HG03565 (cell line): ENCODE measurements at regions not wholly inside any gene's neighbourhood (a gene's known extent, or its start where the extent isn't known, plus 50 kb on each side); places are given as distances from the start of the nearest gene placed in this dataset.

Experiments
- ATAC-seq: cut with Tn5 transposase; IDR thresholded peaks from one replicate; pipeline ENCODE4 v1.9.1; 2021; ENCODE audit warnings: mild to moderate bottlenecking, moderate library complexity; ENCODE audit not compliant: unreplicated experiment

- ATAC-seq, result no peak
Observed at GRCh38 chr7:109996411-109996810, 1094.5 kb upstream of the LRRN3 start.

- ATAC-seq, result no peak
Observed at GRCh38 chr7:109996927-109997326, 1094.0 kb upstream of the LRRN3 start.

DNA sequence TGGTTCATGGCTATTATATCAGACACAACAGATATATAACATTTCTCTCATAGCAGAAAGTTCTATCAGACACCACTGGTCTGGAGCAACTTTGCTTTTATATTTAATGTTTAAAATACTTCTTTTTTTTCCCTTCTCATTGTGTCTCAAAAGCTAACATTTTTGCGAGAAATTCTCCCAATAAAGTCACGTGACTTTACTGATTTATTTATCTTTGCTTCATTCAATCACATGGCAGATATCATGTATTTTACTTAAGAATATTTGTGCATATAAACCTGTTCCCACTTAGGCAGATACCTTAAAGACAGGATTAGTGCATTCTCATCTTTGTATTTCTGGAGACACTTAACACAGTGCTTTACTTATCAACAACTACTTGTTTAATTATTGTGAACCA is 1093.1 kb upstream of the LRRN3 start:
- ATAC-seq, result no peak

- ATAC-seq, result no peak
Observed at GRCh38 chr7:110001254-110001938, 1089.5 kb upstream of the LRRN3 start.

GRCh38 chr7:110003827-110004226 is 1087.1 kb upstream of the LRRN3 start:
- no peak for ATAC-seq

- ATAC-seq, result no peak
Observed at GRCh38 chr7:110007320-110008063, 1083.4 kb upstream of the LRRN3 start.

- no peak for ATAC-seq
Observed at GRCh38 chr7:110010359-110010758, 1080.6 kb upstream of the LRRN3 start.

- ATAC-seq, result no peak
Observed at GRCh38 chr7:110017405-110017804, 1073.5 kb upstream of the LRRN3 start.

GRCh38 chr7:110027385-110027784 is 1063.5 kb upstream of the LRRN3 start:
- ATAC-seq, result no peak

- ATAC-seq, result no peak
Observed at GRCh38 chr7:110043519-110043918, 1047.4 kb upstream of the LRRN3 start.

- ATAC-seq, result no peak
Observed at GRCh38 chr7:110050785-110051184, 1040.1 kb upstream of the LRRN3 start.

DNA sequence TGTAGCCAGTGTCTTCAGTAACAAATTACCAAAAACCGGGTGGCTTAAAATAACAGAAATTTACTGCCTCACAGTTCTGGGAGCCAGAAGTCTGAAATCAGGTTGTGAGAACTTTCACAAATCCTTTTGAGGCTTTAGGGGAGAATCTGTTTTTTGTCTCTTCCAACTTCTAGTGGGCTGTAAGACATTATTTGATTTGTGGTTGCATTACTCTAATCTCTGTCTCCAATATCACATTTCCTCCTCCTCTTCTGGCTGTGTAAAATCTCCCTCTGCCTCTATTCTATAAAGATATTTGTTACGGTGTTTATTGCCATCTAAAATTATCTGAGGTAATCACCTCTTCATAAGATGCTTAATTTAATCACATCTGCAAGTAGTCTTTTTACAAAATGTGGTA is 1039.6 kb upstream of the LRRN3 start:
- no peak for ATAC-seq

DNA sequence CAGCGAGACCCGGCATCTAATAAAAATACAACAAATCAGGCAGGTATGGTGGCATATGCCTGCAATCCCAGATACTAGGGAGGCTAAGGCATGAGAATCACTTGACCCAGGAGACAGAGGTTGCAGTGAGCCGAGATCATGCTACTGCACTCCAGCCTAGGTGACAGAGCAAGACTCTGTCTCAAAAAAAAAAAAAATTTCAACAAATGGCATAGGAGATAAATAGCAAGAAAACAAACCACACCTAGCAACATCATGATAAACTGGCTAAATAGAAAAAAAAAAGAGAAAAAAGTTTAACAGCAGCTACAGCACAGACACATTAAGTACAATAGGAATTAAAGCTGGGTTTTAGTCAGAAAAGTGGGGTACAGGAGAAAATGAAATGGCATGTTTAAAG is 1034.6 kb upstream of the LRRN3 start:
- ATAC-seq, result no peak

- no peak for ATAC-seq
Observed at GRCh38 chr7:110058401-110058800, 1032.5 kb upstream of the LRRN3 start.

DNA sequence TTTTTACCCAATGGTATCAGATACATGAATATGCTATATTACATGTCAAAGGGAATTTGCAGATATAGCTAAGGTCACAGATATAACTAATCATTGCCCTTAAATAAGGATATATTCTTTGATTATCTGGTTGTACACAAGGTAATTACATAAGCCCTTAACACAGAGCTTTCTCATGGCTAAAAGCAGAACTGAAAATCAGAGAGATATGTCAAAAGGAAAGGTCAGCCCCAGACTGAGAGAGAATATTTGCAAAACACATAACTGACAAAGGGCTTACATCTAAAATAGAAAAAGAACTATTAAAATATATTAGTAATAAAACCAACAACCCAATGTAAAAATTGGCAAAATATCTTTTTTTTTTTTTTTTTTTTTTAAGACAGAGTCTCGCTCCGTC is 1029.5 kb upstream of the LRRN3 start:
- ATAC-seq, result peak; percentile 82

GRCh38 chr7:110065121-110065520 is 1025.8 kb upstream of the LRRN3 start:
- no peak for ATAC-seq

GRCh38 chr7:110066843-110067242 is 1024.1 kb upstream of the LRRN3 start:
- ATAC-seq, result no peak

DNA sequence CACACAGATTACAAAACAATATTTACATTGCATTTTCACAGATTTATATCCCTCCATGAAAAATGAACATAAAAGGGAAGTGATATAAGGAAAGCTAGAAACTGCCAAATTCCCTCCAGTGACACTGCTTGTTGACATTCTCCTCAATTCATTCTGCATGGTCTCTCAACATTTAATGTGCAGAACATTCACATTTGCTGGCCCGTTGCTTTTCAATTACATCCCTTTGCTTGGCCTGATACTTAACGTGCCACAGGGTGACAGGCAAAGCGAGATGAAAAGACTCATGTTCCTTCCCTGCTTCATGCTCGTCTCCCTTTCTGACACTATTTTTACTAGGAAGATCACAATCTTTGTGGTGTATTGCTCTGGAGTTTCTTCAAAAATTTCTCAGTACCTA is 1019.7 kb upstream of the LRRN3 start:
- ATAC-seq, result no peak

- ATAC-seq, result no peak
Observed at GRCh38 chr7:110075450-110075849, 1015.5 kb upstream of the LRRN3 start.

- no peak for ATAC-seq
Observed at GRCh38 chr7:110076194-110076593, 1014.7 kb upstream of the LRRN3 start.

DNA sequence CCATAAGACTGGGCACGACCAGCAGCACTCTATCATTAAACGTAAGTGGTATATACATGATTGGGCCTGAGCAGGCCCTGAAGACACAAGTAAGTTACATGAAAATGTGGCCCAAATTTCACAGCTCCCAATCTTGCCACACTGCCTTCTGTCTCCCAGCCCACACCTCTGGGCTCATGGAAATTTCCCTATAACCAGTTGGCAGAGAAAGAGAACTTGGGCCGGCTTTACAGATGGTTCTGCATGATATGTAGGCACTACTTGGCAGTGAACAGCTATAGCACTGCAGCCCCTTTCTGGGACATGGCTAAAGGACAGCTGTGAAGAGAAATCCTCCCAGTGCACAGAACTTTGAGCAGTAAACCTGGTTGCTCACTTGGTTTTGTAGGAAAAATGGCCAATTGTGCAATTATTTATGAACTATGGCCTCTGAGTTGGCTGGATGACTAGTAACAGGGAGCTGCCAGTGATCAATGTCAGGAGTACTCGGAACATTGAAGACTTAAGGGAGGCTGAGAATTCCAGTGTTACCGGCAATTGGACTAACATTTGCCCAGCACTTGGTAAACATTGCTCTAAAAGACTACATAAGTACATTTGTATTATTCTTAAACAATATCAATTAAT is 1006.6 kb upstream of the LRRN3 start:
- ATAC-seq, result no peak
